HG03442 (cell line): ENCODE measurements at regions not wholly inside any gene's neighbourhood (a gene's known extent, or its start where the extent isn't known, plus 50 kb on each side); places are given as distances from the start of the nearest gene placed in this dataset.

Experiments used
- ATAC-seq: cut with Tn5 transposase; IDR thresholded peaks from one replicate; pipeline ENCODE4 v1.9.1; 2021; ENCODE audit warnings: mild to moderate bottlenecking, moderate library complexity; ENCODE audit not compliant: unreplicated experiment

DNA sequence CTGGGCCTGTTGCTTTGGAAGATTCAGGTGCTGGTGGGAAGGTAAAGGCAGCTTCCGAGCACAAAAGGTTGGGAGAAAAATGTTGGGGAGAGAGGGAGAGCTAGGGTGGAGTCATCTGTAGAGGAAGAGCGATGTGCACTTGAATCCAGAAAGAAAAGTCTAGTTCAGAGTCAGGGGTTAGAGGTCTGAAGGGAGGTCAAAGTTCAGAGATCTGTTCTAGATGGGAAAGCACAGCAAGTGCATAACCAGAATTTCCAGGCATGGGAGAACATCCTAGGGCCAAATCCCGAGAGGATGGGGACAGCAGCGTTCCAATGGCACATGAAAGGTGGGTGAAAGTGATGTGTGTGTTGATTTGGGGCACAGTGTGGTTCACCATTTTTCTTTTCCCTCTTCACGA, 51.5 kb upstream of the MKLN1 start:
- ATAC-seq, result no peak

- no peak for ATAC-seq
Measured at GRCh38 chr7:131276748-131277147, 50.9 kb upstream of the MKLN1 start.
